ENCODE measurements at regions not wholly inside any gene's neighbourhood (a gene's known extent, or its start where the extent isn't known, plus 50 kb on each side); places are given as distances from the start of the nearest gene placed in this dataset.
"Not testable (repeated sequence)": the region's sequence is repeated elsewhere in the genome, so short reads cannot be mapped to it uniquely, and the experiment has no call there.

DNA sequence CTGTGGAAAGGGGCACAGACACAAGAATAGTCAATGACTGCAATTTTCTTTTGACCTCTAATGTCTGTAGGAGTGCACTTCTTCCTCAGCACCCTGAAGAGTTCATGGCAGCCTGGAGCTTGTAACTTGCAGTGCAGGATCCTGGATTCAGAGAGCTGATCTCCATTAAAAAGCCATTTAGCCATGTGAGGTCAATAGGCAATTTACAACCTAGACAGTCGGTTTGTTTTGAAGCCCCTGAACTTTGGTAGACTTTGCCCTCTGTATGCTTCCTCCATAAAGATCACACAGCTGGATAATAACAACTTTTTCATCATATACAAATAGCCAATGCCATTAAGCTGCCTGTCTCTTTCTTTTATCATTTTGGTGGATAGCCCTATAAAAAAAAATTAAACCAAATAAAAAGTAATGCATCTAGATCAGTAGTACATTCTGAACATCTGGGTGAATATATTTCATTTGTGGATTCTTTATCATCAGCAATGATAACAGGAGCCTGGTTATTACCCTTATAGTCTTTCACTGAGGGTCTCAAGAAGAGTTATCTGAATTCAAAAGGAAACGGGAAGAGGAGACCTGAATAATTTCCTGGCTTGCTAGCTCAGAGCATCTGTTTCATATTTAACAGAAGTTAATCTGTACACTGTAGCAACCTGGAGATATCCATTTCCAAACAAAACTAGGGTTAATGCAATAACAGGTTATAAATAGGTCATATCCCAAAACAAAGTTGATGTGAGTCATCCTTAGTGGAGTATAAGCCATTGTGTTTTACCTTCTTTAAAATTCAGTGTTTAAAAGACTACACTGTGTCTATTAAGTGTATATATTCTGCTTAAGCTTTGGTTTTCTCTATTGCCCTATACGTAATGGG lies 193.8 kb upstream of the ACTBL2 start:
- no peak for DNase-seq (ENCODE audit: low spot score)

DNA sequence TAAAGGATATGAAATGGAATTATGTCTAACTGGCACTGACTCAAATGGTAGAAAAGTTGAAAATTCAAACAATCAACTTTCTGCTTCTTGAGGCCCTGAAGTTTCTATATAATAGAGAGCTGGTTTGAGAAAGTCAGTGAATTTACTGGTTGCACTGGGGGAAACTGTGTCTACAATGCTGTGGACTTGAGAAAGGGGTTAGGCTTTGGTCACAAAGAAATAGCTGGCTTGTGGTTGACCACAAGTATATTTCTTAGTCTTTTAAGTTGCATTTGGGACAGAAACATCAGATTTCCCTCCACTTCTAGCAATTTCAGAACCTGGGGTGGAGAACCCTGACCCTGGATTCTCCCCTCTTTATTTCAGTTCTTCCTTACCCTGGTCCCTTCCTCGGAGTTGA lies 192.6 kb upstream of the ACTBL2 start:
- no peak for DNase-seq (ENCODE audit: low spot score)

DNA sequence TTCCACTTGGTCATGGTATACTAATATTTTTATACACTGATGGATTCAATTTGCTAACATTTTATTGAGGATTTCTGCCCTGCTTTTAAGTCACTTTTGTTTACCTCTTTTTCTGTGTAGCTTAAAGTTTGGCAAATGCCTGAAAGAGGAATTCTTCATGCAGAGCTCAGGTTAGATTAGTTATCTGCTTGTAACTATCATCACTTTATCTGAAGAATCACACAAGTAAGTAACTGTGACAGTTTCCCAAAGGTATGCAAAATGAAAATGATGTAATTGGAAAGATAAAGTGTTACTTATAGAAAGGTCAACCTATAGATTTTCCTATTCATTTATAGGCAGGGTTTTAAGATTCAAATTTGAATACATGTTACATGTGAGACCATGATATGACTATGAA lies 188.8 kb upstream of the ACTBL2 start:
- DNase-seq (ENCODE audit: low spot score): no peak

DNA sequence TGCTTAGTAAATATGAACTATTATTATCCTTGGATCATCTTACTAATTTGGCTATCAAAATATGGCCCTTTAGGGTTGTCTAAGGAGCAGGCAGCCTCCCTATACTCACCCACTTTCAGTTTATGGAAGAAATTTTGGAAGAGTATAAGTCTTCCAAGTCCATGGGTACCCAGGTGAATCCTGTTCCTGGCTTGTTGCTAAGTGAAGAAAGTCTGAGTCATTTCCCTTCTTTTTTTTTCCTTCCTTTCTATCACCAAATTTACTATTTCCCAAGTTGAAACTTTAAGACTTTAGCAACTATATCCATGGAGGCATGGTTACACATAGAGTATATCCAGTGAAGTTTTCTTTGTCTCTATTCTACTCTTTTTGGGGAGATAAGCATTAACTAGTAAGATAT lies 184.0 kb upstream of the ACTBL2 start:
- DNase-seq (ENCODE audit: low spot score): no peak

DNA sequence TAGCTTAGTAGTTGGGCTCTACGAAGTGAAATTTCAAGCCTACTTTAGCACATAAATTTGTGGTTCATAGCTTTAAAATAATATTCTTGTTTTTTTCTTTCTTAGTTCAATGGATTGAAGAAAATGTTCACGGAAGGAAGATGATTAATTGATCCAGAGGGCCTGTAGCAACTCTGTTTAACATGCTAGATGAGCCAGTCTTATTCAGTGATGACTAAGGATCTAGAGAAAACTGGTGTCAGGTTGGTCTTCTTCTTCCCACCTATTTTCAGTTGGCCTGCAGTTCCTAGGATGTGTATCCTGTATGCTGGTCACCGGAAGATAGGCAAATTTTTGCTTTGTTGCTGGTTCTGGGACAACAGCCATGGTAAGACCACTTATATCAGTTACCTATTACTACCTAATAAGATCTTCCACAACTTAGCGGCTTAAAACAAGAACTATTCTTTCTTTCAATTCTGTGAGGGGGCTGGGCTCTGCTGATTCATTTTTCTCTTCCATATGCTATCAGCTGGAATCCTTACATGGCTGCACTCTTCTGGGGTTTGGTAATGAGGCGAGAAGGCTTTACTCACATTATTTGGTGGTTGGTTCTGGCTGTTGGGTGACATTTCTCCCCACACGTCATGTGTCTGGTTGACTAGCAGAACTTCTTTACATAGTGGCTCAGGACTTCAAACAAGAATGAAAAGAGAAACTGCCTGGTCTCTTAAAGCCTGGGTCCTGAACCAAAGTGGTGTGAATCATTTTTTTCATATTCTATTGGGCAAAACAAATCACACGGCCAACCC lies 182.7 kb upstream of the ACTBL2 start:
- no peak for DNase-seq (ENCODE audit: low spot score)

DNA sequence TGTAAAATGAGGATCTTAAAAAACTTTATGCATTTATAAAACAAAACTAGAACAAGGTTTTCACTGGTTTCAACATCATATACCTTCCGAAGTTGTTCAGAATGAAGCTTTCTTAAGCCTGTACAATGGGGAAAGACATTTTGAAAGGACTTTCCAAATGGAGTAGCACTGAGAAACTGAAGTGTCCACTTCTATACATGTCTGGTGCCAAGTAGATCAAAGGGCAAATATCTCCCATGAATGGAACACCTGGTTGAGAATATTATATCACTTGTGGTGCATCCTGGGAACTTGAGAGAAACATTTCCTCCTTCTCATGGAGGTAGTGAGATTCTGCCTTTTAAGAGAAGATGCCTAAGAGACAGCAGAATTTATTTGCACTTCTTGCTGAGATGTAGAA lies 182.1 kb upstream of the ACTBL2 start:
- no peak for DNase-seq (ENCODE audit: low spot score)

DNA sequence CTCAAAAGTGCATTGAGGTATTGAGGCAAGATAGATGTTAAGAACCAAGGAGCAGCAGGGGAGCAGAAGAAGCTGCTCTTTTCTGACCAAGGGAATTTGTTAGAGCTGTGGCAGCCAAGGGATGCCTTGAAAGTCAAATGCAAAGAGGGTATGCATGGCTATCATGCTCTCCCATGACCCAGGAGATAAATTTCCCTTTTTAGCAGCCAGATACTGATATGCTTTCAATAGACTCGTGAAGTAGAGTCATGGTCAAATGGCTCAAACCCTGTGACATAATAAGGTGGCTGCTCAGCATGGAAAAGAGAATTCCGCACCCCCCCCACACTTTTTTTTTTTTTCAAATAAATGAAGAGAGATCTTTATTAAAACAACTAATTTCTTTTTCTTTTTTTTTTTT lies 180.9 kb upstream of the ACTBL2 start:
- DNase-seq (ENCODE audit: low spot score): no peak

DNA sequence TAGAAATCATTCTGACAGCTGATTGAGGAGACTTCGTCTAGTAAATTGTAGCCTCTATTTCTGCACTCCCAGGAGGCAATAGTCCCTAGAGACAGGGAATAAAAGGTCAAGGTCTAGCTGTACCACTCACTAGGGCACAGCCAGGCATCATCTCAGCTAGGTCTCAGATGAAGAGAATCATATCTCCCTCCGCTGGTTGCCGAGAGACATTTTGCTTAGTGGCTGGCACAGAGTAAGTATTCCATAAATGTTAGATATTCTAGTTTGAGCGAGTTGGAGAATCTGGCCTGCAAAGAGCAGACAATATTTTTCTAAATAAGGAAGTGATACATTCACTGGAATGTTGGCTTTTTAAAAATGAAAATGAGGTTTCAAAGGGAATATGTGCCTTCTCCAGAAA lies 180.4 kb upstream of the ACTBL2 start:
- DNase-seq (ENCODE audit: low spot score): no peak

DNA sequence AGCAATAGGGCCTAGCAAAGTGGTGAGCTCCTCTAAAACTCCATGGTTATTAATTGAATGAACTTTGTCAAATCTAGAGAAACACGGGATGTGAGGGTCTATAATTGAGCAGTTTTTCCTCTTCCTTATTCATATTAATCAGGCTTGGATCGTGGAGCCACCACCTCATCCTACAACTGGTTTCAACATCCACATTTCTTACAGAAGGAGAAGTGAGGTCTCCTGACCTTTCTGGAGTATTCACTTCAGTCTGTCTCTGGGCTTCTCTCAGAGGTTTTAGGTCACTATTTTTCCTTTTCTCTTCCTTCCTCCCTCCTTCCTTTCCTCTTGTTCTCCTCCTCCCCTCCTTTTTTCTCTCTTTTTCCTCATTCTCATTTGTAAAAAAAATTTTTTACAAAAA lies 177.3 kb upstream of the ACTBL2 start:
- no peak for DNase-seq (ENCODE audit: low spot score)

DNA sequence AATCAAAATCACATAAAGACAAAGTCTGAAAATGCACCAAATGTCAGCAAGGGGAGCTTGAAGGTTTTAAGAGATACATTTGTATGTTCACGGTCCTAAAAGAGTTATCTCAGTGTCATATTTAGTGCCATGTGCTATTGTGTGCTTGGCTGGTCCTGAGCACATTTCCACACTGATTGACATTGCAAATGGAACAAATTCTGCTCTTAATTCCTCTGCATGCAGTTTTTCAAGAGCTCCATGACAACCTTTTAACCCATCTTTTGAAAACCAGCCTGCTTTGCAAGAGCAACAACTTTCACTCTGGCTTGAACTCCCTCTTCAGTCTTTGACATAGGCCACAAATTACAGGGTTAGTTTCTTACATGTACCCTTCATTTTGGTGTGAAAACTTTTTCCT lies 175.4 kb upstream of the ACTBL2 start:
- no peak for DNase-seq (ENCODE audit: low spot score)

DNA sequence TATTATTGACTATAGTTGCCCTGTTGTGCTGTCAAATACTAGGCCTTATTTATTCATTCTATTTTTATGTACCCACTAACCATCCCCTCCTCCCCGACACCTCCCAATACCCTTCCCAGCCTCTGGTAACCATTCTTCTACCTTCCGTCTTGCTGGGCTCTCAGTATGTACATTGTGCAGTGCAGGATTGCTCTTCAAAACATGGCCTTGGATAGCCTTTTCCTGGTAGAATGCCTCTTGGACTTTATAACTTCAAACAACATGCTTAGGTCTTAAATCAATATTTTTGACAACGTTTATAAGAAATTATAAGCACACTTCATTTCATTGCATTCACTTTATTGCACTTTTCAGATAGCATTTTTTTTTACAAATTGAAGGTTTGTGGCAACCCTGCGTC lies 172.6 kb upstream of the ACTBL2 start:
- no peak for DNase-seq (ENCODE audit: low spot score)

DNA sequence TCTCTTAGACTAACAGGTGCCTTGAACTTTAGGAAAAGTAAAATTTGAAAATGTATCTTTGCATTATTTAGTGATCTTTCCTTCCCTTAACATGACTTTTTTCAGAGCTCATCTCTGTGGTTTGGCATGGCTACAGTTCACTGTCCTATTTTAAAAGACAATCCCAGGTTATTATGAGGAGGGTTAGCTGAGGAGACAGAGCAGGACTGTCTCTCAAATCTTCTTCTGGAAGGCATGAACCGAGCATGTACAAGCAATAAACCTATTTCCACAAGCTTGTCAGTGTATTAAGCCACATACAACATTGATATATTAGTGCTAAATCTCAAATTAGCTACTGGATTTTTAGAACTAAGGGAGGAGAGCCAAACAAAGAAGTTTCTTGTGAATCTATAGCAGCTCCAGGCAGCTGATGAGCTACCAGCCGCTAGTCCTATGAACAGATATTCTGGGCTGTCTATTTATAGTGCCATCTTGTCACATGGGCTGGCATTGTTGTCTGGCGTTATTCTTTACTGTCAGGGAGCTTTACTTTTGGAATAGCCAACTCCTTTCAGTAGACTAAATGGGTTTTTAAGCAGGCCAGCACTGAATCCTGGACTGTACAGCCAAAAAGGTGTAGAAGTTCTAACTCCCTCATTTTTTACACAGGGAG lies 171.2 kb upstream of the ACTBL2 start:
- DNase-seq (ENCODE audit: low spot score): no peak

DNA sequence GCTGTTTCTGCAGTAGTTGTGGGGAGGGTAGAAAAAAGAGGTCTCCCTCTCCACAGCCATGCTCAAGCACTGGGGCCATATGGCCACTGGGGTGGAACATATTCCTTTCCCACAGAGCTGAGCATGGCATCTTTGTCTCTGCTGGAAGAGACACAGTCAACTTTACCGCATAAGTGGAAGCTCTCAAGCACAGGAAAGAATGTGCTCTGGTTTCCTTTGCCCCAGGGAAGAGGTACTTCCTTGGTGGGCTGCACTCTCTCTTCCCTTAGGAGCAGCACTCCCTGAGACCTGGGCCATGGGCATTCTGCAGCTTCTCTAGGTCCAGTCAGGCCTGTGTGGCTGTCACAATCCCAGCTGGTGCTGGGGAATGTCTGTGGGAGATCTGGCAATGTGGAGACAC lies 168.5 kb upstream of the ACTBL2 start:
- DNase-seq (ENCODE audit: low spot score): no peak

DNA sequence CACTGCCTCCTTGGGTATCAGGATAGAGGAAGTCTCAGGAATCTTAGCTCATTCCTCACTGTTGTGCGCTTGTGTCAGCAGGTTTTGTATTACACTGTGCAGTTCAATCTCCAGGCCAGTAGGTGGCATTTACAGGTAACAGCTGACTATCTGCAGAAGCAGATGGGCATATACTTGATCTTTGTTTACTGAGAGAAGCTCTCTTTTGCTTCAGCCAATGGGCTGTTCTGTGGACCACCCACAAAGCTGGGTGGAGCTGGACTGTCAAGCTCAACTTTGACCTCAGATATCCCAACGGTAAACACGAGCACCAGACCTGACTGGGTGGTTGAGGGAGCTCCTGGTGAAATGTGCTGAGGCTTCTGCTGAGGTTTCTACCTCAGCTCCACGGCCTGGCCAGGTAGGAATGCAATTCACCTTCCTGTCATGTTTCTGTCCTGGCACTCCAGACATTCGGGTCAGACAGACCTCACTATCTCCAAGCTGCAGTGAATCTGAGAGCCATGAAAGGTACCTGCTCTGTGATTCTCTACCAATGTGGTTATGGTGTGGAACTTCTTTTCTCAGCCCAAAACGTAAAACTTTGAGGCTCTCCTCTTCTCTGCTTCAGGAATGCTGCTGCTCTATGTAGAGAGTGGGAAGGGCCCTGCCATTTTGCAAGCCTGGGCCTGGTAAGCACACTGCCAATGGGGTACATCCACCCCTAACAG lies 167.9 kb upstream of the ACTBL2 start:
- DNase-seq (ENCODE audit: low spot score): peak; percentile 57

DNA sequence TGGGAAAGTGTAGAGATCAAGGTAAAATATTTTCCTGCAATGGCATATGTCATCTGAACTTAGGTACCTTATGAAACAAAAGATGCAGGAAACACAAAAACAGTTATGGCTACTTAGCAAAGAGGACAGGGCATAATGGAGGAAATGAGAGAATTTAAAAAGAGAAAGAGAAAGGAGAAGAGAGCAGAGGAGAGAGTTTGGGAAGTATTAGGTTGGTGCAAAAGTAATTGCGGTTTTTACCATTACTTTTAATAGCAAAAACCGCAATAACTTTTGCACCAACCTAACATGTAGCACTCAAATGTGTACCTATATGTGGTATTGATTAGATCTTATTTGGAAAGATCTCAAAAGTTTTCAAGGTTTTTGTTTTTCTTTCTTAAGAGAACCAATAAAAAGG lies 160.1 kb upstream of the ACTBL2 start:
- no peak for DNase-seq (ENCODE audit: low spot score)

DNA sequence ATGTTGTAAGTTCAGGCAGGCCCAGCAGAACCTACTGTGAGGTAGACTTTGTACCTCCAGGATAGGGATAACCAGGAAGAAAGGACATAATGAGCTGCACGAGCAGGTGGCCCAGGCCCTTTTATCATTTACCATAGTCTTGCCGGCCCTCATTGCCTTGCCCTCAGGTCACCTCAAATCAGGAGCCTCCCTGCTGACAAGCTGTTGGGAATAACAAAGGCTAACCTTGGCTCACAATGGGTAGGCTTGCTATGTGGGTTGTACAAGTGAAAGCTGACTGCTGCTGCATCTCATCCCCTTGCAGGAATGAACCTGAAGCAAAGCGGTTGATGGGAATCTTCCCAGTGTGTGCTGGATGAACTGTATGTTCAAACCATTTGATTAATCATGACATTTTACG lies 159.5 kb upstream of the ACTBL2 start:
- DNase-seq (ENCODE audit: low spot score): no peak

DNA sequence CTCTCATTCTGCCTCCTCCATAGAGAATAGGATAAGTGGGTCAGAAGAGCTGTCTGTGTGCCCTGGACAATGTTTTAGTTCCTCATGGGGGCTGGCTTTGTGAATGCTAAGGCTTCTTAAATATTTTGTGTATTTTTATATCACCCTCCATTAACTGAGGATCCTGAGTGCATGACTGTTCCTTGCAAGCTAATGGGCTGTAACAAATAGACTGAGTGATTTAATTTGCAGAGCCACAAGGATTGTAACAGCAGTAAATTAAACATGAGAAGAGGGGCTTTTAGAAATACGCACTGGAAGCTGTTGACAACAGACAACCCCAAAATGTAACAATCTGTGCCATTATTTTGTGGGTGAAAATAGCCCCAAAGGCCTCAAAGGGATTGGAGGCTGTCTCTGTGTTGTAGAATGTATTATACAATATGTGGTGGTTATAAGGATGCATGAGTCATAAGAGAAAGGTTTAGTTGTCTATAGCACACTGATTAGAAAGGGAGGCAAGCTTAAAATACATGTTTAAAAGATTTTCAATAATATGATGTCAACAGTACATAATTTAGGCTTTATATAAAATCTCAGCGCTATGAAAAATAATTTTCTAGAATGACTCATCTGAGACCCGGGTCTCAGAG lies 152.7 kb upstream of the ACTBL2 start:
- no peak for DNase-seq (ENCODE audit: low spot score)

DNA sequence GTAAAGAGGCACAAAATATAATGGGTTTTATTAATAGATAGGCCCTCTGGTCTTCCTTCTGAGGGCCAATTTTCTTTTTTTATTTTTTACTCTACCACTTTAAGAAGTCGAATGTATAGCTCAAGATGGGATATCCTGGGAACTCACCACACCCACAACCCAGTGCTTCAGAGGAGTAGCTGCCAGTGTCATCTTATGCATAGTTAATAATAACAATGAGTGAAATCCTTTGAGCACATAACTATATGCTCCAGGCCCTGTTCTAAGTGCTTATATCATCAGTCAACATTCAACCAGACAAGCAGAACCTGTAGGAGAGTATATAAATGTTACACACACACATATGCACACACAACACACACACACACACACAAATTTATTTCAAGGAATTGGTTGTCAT lies 150.3 kb upstream of the ACTBL2 start:
- DNase-seq (ENCODE audit: low spot score): no peak

DNA sequence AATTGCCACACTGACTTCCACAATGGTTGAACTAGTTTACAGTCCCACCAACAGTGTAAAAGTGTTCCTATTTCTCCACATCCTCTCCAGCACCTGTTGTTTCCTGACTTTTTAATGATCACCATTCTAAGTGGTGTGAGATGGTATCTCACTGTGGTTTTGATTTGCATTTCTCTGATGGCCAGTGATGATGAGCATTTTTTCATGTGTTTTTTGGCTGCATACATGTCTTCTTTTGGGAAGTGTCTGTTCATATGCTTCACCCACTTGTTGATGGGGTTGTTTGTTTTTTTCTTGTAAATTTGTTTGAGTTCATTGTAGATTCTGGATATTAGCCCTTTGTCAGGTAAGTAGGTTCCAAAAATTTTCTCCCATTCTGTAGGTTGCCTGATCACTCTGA lies 148.5 kb upstream of the ACTBL2 start:
- not testable (repeated sequence) for DNase-seq (ENCODE audit: low spot score)

DNA sequence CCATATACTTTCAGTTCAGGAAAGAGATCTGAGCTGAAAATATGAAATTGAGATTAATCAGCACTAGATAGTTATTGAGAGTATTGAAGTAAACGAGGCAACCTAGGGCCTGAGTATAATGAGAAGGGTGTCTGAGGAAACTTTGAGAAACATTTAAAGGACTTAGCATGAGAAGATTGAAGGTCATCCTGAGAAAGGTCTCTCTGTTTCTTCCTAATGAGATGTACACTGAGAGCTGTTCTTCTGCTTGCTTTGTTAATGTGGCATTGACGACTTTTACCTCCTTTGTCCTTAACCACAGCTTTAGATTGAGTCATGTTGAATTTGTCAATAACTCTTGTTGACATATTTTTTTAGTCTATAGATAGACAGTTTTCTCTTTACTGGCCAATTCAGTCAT lies 145.1 kb upstream of the ACTBL2 start:
- no peak for DNase-seq (ENCODE audit: low spot score)

DNA sequence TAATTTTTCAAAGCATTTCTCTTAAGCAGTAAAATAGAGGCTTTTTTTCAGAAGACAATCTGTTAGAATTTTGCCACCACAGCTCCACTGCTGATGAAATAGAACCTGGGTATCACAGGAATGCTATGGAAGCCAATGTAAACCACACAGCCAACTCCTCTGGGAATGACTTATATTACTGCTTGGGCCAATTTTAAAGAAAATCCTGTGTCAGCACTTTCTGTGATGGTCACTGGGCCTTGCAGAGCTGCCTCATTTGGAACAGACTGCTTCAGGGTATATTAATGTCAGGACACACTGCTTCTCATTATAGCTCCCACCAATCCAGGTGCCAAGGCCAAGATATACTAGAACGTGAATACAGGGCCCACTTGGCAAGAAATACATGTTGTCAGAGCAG lies 144.1 kb upstream of the ACTBL2 start:
- no peak for DNase-seq (ENCODE audit: low spot score)

DNA sequence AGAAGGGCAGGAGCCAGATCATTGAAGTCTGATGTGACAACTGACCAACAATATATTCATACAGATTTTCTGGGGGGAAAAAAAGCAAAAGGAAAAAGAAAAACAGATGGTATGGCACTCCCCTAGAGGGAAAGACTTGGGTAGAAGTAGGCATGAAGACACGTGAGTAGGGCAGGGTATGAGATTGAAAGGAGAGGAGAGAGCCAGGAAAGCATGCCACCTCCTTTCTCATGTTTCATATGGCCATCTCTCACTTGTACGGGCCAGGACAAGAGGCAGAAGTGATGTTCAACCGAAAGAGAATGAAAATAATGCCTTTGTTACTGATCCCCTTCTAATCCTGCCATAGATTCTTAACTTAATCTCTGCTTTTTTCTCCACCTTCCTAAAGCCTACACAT lies 139.0 kb upstream of the ACTBL2 start:
- no peak for DNase-seq (ENCODE audit: low spot score)
